ENCODE measurements at regions not wholly inside any gene's neighbourhood (a gene's known extent, or its start where the extent isn't known, plus 50 kb on each side); places are given as distances from the start of the nearest gene placed in this dataset.

DNA sequence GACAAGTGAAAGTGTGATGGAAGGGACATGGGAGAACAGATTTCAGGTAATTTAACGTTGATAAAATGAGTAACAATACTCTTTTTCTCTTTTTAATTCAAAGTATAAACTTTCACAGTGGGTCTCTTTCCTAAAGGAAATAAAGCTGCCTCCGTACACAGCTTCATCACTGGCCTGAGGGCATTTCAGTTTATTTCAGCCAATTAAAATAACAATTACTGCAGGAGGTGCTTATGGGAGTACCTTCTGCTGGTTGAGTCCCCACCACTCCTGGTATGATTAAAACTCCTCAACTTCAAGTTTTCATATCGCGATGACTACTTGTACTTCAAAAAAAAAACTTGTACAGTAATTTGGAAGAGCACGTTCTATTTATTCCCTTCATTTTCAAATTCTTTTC is 1845.9 kb downstream of the MAT2B start:
- ATAC-seq (no peak), DNase-seq (no peak)
- no peaks in the 10 kb centered on the region for H3K9me3 ChIP-seq
- intact Hi-C loops (cut with DNase I), result no loop called here
- 42% methylated on average over 5 of the region's 5 CpGs for WGBS (ENCODE audit: insufficient coverage, low coverage, low lambda C conversion rate, missing lambda C conversion rate)
- no peak overlapping the region for H3K27ac ChIP-seq
- H3K4me3 ChIP-seq, result no peak overlapping the region
- no peaks in the 10 kb centered on the region for H3K27me3 ChIP-seq
- TF ChIP-seq, protein P1, sequence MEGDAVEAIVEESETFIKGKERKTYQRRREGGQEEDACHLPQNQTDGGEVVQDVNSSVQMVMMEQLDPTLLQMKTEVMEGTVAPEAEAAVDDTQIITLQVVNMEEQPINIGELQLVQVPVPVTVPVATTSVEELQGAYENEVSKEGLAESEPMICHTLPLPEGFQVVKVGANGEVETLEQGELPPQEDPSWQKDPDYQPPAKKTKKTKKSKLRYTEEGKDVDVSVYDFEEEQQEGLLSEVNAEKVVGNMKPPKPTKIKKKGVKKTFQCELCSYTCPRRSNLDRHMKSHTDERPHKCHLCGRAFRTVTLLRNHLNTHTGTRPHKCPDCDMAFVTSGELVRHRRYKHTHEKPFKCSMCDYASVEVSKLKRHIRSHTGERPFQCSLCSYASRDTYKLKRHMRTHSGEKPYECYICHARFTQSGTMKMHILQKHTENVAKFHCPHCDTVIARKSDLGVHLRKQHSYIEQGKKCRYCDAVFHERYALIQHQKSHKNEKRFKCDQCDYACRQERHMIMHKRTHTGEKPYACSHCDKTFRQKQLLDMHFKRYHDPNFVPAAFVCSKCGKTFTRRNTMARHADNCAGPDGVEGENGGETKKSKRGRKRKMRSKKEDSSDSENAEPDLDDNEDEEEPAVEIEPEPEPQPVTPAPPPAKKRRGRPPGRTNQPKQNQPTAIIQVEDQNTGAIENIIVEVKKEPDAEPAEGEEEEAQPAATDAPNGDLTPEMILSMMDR (IDR thresholded peaks at IDR 0.05), result no peak
- TF ChIP-seq POLR2A (IDR thresholded peaks at IDR 0.05), result no peak
- H3K4me1 ChIP-seq, result no peaks in the 10 kb centered on the region
- H3K36me3 ChIP-seq, result no peaks in the 10 kb centered on the region

DNA sequence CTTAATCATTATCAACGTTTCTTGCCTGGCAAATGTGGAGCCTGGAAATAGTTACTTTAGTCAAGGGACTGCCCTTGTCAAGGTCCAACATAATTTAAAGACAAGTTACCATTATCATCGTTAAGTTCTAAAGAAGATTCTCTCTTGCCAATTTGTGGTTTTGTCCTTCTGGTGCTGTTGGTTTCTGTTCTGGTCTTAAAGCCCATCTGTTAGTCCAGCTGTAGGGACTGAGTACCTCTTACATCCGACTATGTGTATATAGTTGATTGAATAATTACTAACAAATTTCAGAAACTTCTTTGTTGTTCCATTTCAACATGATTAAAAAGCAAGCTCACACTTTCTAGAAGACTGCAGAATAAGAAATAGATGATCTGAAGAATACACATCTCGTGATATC is 1854.9 kb downstream of the MAT2B start:
- intact Hi-C loops (cut with DNase I), result no loop called here
- ATAC-seq (no peak), DNase-seq (no peak)
- 37% methylated on average over 4 of the region's 4 CpGs for WGBS (ENCODE audit: insufficient coverage, low coverage, low lambda C conversion rate, missing lambda C conversion rate)
- H3K9me3 ChIP-seq, result no peaks in the 10 kb centered on the region
- TF ChIP-seq, protein P1 (IDR thresholded peaks at IDR 0.05), result no peak
- no peak for TF ChIP-seq POLR2A (IDR thresholded peaks at IDR 0.05)
- no peaks in the 10 kb centered on the region for H3K4me1 ChIP-seq
- H3K27me3 ChIP-seq, result no peaks in the 10 kb centered on the region
- H3K36me3 ChIP-seq, result no peaks in the 10 kb centered on the region
- no peak overlapping the region for H3K4me3 ChIP-seq
- no peak overlapping the region for H3K27ac ChIP-seq

DNA sequence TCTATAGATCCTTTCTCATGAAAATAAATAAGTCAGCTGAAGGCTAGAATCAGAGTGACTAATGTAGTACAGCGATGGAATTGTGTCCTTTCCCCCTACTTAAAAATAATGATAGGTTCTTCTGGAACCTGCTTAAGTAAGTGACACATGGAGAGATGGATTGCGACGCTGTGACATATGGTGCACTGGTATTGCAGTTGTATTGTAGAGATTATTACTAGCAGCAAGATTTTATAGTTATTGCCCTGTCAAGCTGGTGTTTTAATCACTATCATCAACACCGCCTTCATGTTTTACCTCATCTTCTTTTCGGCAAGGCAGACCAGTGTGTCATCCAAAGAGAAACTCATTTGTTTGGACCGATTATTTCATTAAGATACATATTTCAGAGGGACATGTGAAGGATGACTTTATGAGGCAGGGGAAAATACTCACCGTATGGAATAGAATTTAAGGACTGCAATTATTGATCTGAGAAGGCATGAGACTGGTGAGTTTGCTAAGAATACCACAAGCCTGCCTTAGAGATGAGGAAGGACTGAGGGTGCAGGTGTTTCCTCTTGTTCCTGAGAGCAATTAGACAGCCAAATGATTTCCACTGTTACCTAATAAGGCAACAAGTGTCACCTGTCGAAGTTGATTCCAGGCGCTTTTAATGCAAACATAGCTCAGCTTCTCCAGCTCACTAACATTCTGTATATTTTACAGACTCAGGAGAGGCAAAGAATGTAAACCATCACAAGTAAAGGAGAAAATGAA is 1855.5 kb downstream of the MAT2B start:
- ATAC-seq, result no peak
- Histone ChIP-seq H3K4me1 (no peaks in the 10 kb centered on the region), H3K36me3 (no peaks in the 10 kb centered on the region), H3K4me3 (no peak overlapping the region), H3K27me3 (no peaks in the 10 kb centered on the region), H3K27ac (no peak overlapping the region), H3K9me3 (no peaks in the 10 kb centered on the region)
- no peak for DNase-seq
- WGBS (ENCODE audit: insufficient coverage, low coverage, low lambda C conversion rate, missing lambda C conversion rate), result 48% methylated on average over 9 of the region's 9 CpGs
- intact Hi-C loops (cut with DNase I), result no loop called here
- TF ChIP-seq POLR2A (IDR thresholded peaks at IDR 0.05), result no peak
- TF ChIP-seq, protein P1 (IDR thresholded peaks at IDR 0.05), result no peak

GRCh38 chr5:165370233-165370632 is 1864.8 kb downstream of the MAT2B start:
- intact Hi-C loops (cut with DNase I), result no loop called here
- Histone ChIP-seq H3K27ac (no peak overlapping the region), H3K9me3 (no peaks in the 10 kb centered on the region), H3K4me3 (no peak overlapping the region), H3K36me3 (no peaks in the 10 kb centered on the region), H3K27me3 (no peaks in the 10 kb centered on the region), H3K4me1 (no peaks in the 10 kb centered on the region)
- no peak for TF ChIP-seq POLR2A (IDR thresholded peaks at IDR 0.05)
- TF ChIP-seq, protein P1 (IDR thresholded peaks at IDR 0.05), result no peak
- ATAC-seq (no peak), DNase-seq (no peak)
- WGBS (ENCODE audit: insufficient coverage, low coverage, low lambda C conversion rate, missing lambda C conversion rate), result 51% methylated on average over 4 of the region's 4 CpGs
